ENCODE measurements at regions not wholly inside any gene's neighbourhood (a gene's known extent, or its start where the extent isn't known, plus 50 kb on each side); places are given as distances from the start of the nearest gene placed in this dataset.

DNA sequence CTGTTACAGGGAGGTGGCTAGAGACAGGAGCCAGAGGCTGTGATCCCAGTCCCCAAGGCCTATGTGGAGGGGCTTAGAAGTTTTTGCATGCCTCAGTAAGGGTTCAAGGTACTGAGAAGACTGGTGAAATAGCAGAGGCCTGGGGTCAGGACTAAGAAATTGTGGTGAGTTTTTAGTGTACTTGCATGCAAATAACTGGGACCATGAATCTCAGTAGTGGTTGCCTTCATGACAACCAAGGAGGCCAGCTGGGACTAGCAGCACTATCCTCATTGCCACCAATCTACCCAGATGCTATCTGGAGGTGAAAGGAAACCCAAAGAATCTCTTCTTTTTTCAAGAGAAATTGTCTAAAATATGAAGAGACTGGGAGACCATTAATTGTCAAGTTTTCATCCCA, 395.1 kb downstream of the CETN3 start:
- Histone ChIP-seq H3K27ac (ENCODE audit: low read depth in 2 of 2, low read length in 2 of 2) (no peak overlapping the region), H3K9me3 (ENCODE audit: control insufficient read depth in 2 of 3, insufficient read depth in 1 of 3, low read length in 3 of 3) (no peaks in the 10 kb centered on the region), H3K36me3 (ENCODE audit: control insufficient read depth in 2 of 3, insufficient read depth in 3 of 3, low read length in 3 of 3) (no peaks in the 10 kb centered on the region), H3K4me3 (ENCODE audit: low read length in 3 of 3) (no peak overlapping the region), H3K9ac (ENCODE audit: low read length in 3 of 3) (no peak overlapping the region), H3K4me1 (ENCODE audit: control insufficient read depth in 2 of 3, insufficient read depth in 2 of 3, low read depth in 1 of 3, low read length in 3 of 3) (no peaks in the 10 kb centered on the region), H3K27me3 (ENCODE audit: control insufficient read depth, insufficient read depth, low read length) (no peaks in the 10 kb centered on the region)
- TF ChIP-seq, protein P1, sequence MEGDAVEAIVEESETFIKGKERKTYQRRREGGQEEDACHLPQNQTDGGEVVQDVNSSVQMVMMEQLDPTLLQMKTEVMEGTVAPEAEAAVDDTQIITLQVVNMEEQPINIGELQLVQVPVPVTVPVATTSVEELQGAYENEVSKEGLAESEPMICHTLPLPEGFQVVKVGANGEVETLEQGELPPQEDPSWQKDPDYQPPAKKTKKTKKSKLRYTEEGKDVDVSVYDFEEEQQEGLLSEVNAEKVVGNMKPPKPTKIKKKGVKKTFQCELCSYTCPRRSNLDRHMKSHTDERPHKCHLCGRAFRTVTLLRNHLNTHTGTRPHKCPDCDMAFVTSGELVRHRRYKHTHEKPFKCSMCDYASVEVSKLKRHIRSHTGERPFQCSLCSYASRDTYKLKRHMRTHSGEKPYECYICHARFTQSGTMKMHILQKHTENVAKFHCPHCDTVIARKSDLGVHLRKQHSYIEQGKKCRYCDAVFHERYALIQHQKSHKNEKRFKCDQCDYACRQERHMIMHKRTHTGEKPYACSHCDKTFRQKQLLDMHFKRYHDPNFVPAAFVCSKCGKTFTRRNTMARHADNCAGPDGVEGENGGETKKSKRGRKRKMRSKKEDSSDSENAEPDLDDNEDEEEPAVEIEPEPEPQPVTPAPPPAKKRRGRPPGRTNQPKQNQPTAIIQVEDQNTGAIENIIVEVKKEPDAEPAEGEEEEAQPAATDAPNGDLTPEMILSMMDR (IDR thresholded peaks at IDR 0.05; ENCODE audit: borderline replicate concordance, extremely low read depth, insufficient read depth) = no peak
- no peak for DNase-seq
- intact Hi-C loops (cut with DNase I) = no loop called here
- no peak for FAIRE-seq

DNA sequence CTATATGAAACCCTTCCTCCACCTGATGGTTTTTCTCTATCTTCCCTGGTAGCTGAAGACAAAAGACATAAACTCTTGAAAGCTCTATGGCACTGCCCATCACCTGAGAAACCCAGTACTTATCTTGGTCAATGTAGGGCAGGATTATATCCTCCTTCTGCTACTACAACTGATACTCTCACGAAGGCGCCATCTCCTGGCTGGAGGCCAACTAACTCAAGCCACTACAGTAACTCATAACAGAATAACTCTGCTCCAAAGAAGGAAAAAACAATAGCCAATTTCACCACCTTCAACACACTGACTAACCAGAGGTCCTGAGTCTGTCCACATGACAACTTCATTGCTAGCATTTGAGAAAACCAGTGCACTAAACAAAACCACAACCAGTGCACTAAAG, 409.2 kb downstream of the CETN3 start:
- intact Hi-C loops (cut with DNase I) = no loop called here
- FAIRE-seq (no peak), DNase-seq (no peak)
- H3K27ac ChIP-seq (ENCODE audit: low read depth in 2 of 2, low read length in 2 of 2) = no peak overlapping the region
- no peak overlapping the region for H3K4me3 ChIP-seq (ENCODE audit: low read length in 3 of 3)
- H3K27me3 ChIP-seq (ENCODE audit: control insufficient read depth, insufficient read depth, low read length) = no peaks in the 10 kb centered on the region
- no peaks in the 10 kb centered on the region for H3K36me3 ChIP-seq (ENCODE audit: control insufficient read depth in 2 of 3, insufficient read depth in 3 of 3, low read length in 3 of 3)
- TF ChIP-seq, protein P1 (IDR thresholded peaks at IDR 0.05; ENCODE audit: borderline replicate concordance, extremely low read depth, insufficient read depth) = no peak
- no peak overlapping the region for H3K9ac ChIP-seq (ENCODE audit: low read length in 3 of 3)
- no peaks in the 10 kb centered on the region for H3K9me3 ChIP-seq (ENCODE audit: control insufficient read depth in 2 of 3, insufficient read depth in 1 of 3, low read length in 3 of 3)
- H3K4me1 ChIP-seq (ENCODE audit: control insufficient read depth in 2 of 3, insufficient read depth in 2 of 3, low read depth in 1 of 3, low read length in 3 of 3) = no peaks in the 10 kb centered on the region

DNA sequence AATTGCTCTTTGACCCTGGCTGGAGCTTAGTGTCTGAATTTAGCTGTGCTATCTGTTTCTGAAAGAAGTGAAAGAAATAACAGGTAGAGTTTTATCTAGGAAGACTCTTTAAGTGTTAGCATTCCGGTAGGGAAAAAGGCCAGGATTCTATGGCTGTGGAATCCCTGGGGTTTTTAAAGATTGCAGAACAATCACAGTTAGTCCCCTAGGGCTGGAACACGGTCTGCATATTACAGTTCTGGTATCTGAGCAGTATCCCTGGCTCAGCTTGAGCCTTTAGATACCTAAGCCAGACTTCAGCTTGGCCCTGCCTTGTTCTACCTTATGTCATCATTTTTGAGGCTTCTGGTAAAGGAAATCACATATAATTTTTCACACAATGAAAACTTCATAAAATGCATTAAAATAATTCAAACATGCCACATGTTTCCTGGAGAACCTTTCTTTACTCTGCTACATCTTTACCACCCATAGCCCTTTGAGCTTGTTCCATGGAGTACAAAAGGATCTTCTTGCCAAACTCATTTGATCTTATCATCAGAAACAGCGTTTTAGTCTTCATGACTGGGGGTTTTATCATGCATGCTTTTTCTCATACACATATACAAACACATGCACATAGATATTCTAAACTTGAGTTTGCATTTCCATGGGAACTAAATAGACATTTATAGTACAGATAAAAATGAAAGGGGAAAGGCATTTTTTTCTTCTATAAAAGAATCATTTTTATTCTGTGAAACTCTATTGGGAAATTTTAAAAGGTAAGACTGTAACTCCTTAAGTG, 410.8 kb downstream of the CETN3 start:
- Histone ChIP-seq H3K9me3 (ENCODE audit: control insufficient read depth in 2 of 3, insufficient read depth in 1 of 3, low read length in 3 of 3) (no peaks in the 10 kb centered on the region), H3K4me1 (ENCODE audit: control insufficient read depth in 2 of 3, insufficient read depth in 2 of 3, low read depth in 1 of 3, low read length in 3 of 3) (no peaks in the 10 kb centered on the region), H3K36me3 (ENCODE audit: control insufficient read depth in 2 of 3, insufficient read depth in 3 of 3, low read length in 3 of 3) (no peaks in the 10 kb centered on the region), H3K27me3 (ENCODE audit: control insufficient read depth, insufficient read depth, low read length) (no peaks in the 10 kb centered on the region), H3K9ac (ENCODE audit: low read length in 3 of 3) (no peak overlapping the region), H3K4me3 (ENCODE audit: low read length in 3 of 3) (no peak overlapping the region), H3K27ac (ENCODE audit: low read depth in 2 of 2, low read length in 2 of 2) (no peak overlapping the region)
- intact Hi-C loops (cut with DNase I) = no loop called here
- TF ChIP-seq, protein P1 (IDR thresholded peaks at IDR 0.05; ENCODE audit: borderline replicate concordance, extremely low read depth, insufficient read depth) = no peak
- FAIRE-seq (no peak), DNase-seq (no peak)

DNA sequence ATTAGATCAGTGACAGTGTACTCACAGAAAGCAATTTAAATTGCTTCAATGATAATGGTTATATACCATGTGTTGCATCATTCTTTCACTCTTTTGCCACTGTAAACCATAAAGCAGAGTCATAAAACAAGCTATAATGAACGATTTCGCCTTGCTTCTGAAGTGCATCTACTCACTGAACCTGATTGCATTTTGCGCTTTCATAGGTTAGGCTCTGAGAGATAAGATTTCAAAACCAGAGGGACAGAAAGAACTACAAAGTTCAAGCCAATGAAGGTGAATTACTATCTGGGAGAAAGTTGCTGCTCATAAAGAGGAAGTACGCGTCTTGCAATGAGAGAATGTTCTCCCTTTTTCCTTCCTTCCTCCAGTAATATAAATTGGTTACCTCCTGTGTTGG, 412.7 kb downstream of the CETN3 start:
- H3K36me3 ChIP-seq (ENCODE audit: control insufficient read depth in 2 of 3, insufficient read depth in 3 of 3, low read length in 3 of 3) = no peaks in the 10 kb centered on the region
- intact Hi-C loops (cut with DNase I) = no loop called here
- no peaks in the 10 kb centered on the region for H3K27me3 ChIP-seq (ENCODE audit: control insufficient read depth, insufficient read depth, low read length)
- no peaks in the 10 kb centered on the region for H3K4me1 ChIP-seq (ENCODE audit: control insufficient read depth in 2 of 3, insufficient read depth in 2 of 3, low read depth in 1 of 3, low read length in 3 of 3)
- no peaks in the 10 kb centered on the region for H3K9me3 ChIP-seq (ENCODE audit: control insufficient read depth in 2 of 3, insufficient read depth in 1 of 3, low read length in 3 of 3)
- FAIRE-seq (no peak), DNase-seq (no peak)
- TF ChIP-seq, protein P1 (IDR thresholded peaks at IDR 0.05; ENCODE audit: borderline replicate concordance, extremely low read depth, insufficient read depth) = no peak
- no peak overlapping the region for H3K4me3 ChIP-seq (ENCODE audit: low read length in 3 of 3)
- no peak overlapping the region for H3K27ac ChIP-seq (ENCODE audit: low read depth in 2 of 2, low read length in 2 of 2)
- no peak overlapping the region for H3K9ac ChIP-seq (ENCODE audit: low read length in 3 of 3)
